Testis (tissue), 2 donors: ENCODE measurements at regions not wholly inside any gene's neighbourhood (a gene's known extent, or its start where the extent isn't known, plus 50 kb on each side); places are given as distances from the start of the nearest gene placed in this dataset.

Experiments
- DNase-seq: peaks from one replicate; pipeline ENCODE4 v3.0.0-alpha.2; 2019
- H3K27ac ChIP-seq, 2 donors: fragments of 200-600 bp; sonication (generic); one replicate each; pipeline ENCODE4 v1.5.1; 2019
- H3K27me3 ChIP-seq: fragments of 200-600 bp; sonication (generic); one replicate; pipeline ENCODE4 v1.5.1; 2019
- H3K36me3 ChIP-seq: fragments of 200-600 bp; sonication (generic); one replicate; pipeline ENCODE4 v1.5.1; 2017; ENCODE audit warnings: low read depth; ENCODE audit errors: missing control alignments
- H3K4me1 ChIP-seq: fragments of 200-600 bp; sonication (generic); one replicate; pipeline ENCODE4 v1.5.1; 2019
- H3K4me3 ChIP-seq, 2 donors: fragments of 200-600 bp; sonication (generic); one replicate each; pipeline ENCODE4 v1.5.1; 2017 to 2019
- H3K9me3 ChIP-seq: fragments of 200-600 bp; sonication (generic); one replicate; pipeline ENCODE4 v1.5.1; 2017
- POLR2A ChIP-seq: fragments of 450-650 bp; IDR thresholded peaks from one replicate; pipeline ENCODE4 v1.6.1; 2017; ENCODE audit warnings: antibody characterized with exemption, mild to moderate bottlenecking, moderate library complexity
- WGBS, 2 donors: methylation state at CpG; one replicate each; pipeline ENCODE4 v1.1.5; 2018; 5-methylcytosine and 5-hydroxymethylcytosine counted together
- intact Hi-C: fragments of 100-400 bp; cut with DNase I; formaldehyde crosslinking; loops from one replicate; pipeline ENCODE4 v1.15.1; 2023; ENCODE audit warnings: low total_unique reads
- TF ChIP-seq, protein P1 (sequence below), 3 experiments: fragments of 450-650 bp in 2 of 3; fragments of 200-600 bp in 1 of 3; sonication (generic) in 1 of 3; IDR thresholded peaks; one replicate each; pipeline ENCODE4 v1.5.1; 2016 to 2019; ENCODE audit warnings: antibody characterized with exemption in 3 of 3, mild to moderate bottlenecking in 2 of 3, moderate library complexity in 1 of 3

DNA sequence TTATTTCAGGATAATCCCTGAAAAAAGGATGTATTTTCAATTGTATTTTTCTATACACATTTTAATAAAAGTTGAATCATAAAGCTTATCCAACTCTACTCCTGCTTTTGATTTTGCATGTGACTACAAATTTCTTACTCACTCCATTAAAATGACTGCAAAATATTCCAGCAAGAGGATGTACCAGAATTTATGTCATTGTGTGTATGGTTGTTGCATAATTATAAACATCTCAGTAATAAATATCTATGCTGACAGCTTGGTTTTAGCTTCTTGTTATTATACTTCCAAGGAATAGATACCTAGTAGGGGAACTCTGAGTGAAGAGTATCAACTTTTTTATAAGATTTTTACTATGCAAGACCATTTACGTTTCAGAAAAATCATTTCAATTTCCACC, 463.2 kb upstream of the RUNX1 start:
- DNase-seq: no peak
- intact Hi-C loops: no loop called here
- Histone ChIP-seq H3K36me3 (no peaks in the 10 kb centered on the region), H3K9me3 (no peaks in the 10 kb centered on the region), H3K27me3 (no peaks in the 10 kb centered on the region), H3K4me3 (no peak overlapping the region), H3K4me1 (no peaks in the 10 kb centered on the region), H3K27ac (no peak overlapping the region)
- WGBS, 2 donors: 48 to 85% methylated on average over 1 of the region's 1 CpG
- no peak for TF ChIP-seq POLR2A
- TF ChIP-seq, protein P1, sequence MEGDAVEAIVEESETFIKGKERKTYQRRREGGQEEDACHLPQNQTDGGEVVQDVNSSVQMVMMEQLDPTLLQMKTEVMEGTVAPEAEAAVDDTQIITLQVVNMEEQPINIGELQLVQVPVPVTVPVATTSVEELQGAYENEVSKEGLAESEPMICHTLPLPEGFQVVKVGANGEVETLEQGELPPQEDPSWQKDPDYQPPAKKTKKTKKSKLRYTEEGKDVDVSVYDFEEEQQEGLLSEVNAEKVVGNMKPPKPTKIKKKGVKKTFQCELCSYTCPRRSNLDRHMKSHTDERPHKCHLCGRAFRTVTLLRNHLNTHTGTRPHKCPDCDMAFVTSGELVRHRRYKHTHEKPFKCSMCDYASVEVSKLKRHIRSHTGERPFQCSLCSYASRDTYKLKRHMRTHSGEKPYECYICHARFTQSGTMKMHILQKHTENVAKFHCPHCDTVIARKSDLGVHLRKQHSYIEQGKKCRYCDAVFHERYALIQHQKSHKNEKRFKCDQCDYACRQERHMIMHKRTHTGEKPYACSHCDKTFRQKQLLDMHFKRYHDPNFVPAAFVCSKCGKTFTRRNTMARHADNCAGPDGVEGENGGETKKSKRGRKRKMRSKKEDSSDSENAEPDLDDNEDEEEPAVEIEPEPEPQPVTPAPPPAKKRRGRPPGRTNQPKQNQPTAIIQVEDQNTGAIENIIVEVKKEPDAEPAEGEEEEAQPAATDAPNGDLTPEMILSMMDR (IDR thresholded peaks at IDR 0.05): no peak

- H3K36me3 ChIP-seq: no peaks in the 10 kb centered on the region
- no peak for TF ChIP-seq POLR2A
- TF ChIP-seq, protein P1 (IDR thresholded peaks at IDR 0.05): no peak
- intact Hi-C loops: no loop called here
- H3K27ac ChIP-seq: no peak overlapping the region
- H3K4me1 ChIP-seq: no peaks in the 10 kb centered on the region
- 79 to 92% methylated on average over 4 of the region's 4 CpGs for whole genome bisulfite sequencing, 2 donors
- no peaks in the 10 kb centered on the region for H3K27me3 ChIP-seq
- H3K4me3 ChIP-seq: no peak overlapping the region
- no peak for DNase-seq
- H3K9me3 ChIP-seq: no peaks in the 10 kb centered on the region
Observed at GRCh38 chr21:35511696-35512162, 462.6 kb upstream of the RUNX1 start.

DNA sequence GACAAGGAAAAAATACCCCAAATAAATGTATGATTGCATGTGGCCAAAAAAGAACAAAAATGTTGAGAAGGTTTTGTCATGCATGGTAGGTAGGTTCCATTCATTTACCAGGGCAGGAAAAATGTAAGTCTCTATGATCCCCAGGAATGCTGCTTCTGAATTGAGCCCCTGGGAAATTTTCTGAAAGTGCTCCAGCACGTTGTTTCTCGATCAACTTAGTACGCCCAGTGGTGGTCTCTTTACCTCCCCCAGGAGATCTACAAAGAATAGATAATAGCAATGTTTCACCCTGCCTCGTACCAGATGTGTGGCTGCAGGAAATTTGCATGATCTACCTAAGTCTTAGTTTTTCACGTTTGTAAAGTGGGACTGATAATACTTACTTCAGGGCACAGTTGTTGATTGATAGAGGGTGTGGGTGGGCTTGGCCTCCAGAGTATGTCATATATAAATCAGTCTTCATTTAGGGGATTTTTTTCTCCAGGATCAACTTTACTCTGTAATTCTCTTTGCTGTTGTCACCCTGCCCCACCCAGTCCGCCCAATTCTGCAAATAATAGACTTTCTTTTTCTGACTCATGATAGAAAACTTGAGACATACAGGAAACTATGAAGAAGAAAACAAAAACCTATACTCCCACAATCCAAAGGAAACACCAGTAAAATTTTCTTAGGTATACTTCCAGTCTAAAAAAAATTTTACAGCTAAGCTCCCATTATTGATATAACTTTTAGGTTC, 462.0 kb upstream of the RUNX1 start:
- DNase-seq: no peak

GRCh38 chr21:35510294-35510693, 461.2 kb upstream of the RUNX1 start:
- Histone ChIP-seq H3K4me3 (no peak overlapping the region), H3K27me3 (no peaks in the 10 kb centered on the region), H3K27ac (no peak overlapping the region), H3K9me3 (no peaks in the 10 kb centered on the region), H3K36me3 (no peaks in the 10 kb centered on the region), H3K4me1 (no peaks in the 10 kb centered on the region)
- TF ChIP-seq POLR2A: no peak
- TF ChIP-seq, protein P1 (IDR thresholded peaks at IDR 0.05): no peak
- 97 to 98% methylated on average over 2 of the region's 2 CpGs for WGBS, 2 donors
- no peak for DNase-seq
- intact Hi-C loops: no loop called here

More for the DNA sequence above, 462.0 kb upstream of the RUNX1 start:
- no peak overlapping the region for H3K4me3 ChIP-seq
- no peaks in the 10 kb centered on the region for H3K9me3 ChIP-seq
- H3K27me3 ChIP-seq: no peaks in the 10 kb centered on the region
- WGBS, 2 donors: 75 to 79% methylated on average over 6 of the region's 6 CpGs
- H3K27ac ChIP-seq: no peak overlapping the region
- intact Hi-C loops: no loop called here
- TF ChIP-seq, protein P1 (IDR thresholded peaks at IDR 0.05): no peak
- no peak for TF ChIP-seq POLR2A
- no peaks in the 10 kb centered on the region for H3K4me1 ChIP-seq
- no peaks in the 10 kb centered on the region for H3K36me3 ChIP-seq
